ENCODE measurements at regions not wholly inside any gene's neighbourhood (a gene's known extent, or its start where the extent isn't known, plus 50 kb on each side); places are given as distances from the start of the nearest gene placed in this dataset.

- TF ChIP-seq CTCF (IDR thresholded peaks at IDR 0.05; ENCODE audit: low read depth, low read length): no peak
- TF ChIP-seq, protein P1, sequence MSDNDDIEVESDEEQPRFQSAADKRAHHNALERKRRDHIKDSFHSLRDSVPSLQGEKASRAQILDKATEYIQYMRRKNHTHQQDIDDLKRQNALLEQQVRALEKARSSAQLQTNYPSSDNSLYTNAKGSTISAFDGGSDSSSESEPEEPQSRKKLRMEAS (IDR thresholded peaks at IDR 0.05; ENCODE audit: low read depth, low read length): no peak
These were observed 139.9 kb downstream of the GPCPD1 start for GRCh38 chr20:5470943-5471342.

All from NB4 (cell line).